ENCODE measurements at regions not wholly inside any gene's neighbourhood (a gene's known extent, or its start where the extent isn't known, plus 50 kb on each side); places are given as distances from the start of the nearest gene placed in this dataset.

DNA sequence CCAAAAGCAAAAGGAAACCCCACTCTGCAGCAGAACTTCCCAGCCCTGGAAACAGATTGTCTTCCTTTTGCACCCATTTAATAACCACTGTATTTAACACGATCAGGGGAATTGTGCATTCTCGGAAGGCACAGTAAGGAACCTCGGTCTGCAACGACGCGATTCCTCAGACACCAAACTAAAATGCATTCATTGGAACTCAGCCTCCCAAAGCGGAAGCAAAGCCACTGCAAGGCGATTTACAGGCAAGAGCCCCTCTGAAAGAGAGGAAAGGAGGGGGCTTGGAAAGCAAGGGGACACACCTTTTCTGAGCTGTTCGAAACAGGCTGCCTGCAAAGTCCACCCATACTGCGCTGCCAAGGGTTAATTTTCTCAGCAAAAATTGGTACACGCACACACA is 297.7 kb downstream of the OMA1 start:
- TF ChIP-seq POLR2A (IDR thresholded peaks at IDR 0.05): no peak
- TF ChIP-seq, protein P1, sequence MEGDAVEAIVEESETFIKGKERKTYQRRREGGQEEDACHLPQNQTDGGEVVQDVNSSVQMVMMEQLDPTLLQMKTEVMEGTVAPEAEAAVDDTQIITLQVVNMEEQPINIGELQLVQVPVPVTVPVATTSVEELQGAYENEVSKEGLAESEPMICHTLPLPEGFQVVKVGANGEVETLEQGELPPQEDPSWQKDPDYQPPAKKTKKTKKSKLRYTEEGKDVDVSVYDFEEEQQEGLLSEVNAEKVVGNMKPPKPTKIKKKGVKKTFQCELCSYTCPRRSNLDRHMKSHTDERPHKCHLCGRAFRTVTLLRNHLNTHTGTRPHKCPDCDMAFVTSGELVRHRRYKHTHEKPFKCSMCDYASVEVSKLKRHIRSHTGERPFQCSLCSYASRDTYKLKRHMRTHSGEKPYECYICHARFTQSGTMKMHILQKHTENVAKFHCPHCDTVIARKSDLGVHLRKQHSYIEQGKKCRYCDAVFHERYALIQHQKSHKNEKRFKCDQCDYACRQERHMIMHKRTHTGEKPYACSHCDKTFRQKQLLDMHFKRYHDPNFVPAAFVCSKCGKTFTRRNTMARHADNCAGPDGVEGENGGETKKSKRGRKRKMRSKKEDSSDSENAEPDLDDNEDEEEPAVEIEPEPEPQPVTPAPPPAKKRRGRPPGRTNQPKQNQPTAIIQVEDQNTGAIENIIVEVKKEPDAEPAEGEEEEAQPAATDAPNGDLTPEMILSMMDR (IDR thresholded peaks at IDR 0.05 in 4 of 5, conservative IDR thresholded peaks at IDR 0.05 in 1 of 5): no peak
